HepG2 (cell line): ENCODE measurements at regions not wholly inside any gene's neighbourhood (a gene's known extent, or its start where the extent isn't known, plus 50 kb on each side); places are given as distances from the start of the nearest gene placed in this dataset.

ENCODE experiments used
- ATAC-seq: fragments of 200-7000 bp; cut with Tn5 transposase; 3 replicates; pipeline ENCODE4 v1.9.1; 2020; ENCODE audit warnings: mild to moderate bottlenecking, moderate library complexity
- BruUV-seq: library from RNA; stranded (reverse); fragments of 400-500 nt; replicated peaks from 2 replicates; lab custom pipeline; 2021; lab: Mats Ljungman, UMichigan
- CTCF ChIA-PET: fragments of 300-600 bp; formaldehyde crosslinking; extraction: SDS; loops from one replicate; lab custom pipeline; 2021; ENCODE audit warnings: low total read pairs, inconsistent platforms, low intra/inter-chr PET ratio; lab: Yijun Ruan, JAX
- POLR2A ChIA-PET: fragments of 350-600 bp; sonication (Branson Sonifier 250); formaldehyde crosslinking; loops from one replicate; lab custom pipeline; 2020; ENCODE audit warnings: antibody characterized with exemption, inconsistent platforms; lab: Yijun Ruan, JAX
- DNase-seq: peaks from one replicate; pipeline ENCODE4 v3.0.0-alpha.2; 2015; ENCODE audit warnings: low spot score
- FAIRE-seq: peaks from 3 replicates; lab custom pipeline; 2011; peaks lifted over from hg19 to GRCh38; lab: Jason Lieb, UNC
- H2AFZ ChIP-seq: one replicate; pipeline ENCODE4 v1.6.1; 2011; ENCODE audit warnings: low read length, inconsistent platforms
- H3K27ac ChIP-seq: fragments of 300-600 bp; 3 replicates; pipeline ENCODE4 v1.8.0; 2011; ENCODE audit warnings: mixed run types, mild to moderate bottlenecking, mixed read lengths, low read length, inconsistent platforms; ENCODE audit not compliant: insufficient read depth; ENCODE audit errors: extremely low read length
- H3K27me3 ChIP-seq, 2 experiments: fragments of 200-600 bp in 1 of 2; 2 replicates in 1 of 2; 3 replicates in 1 of 2; pipeline versions ENCODE4 v1.6.0 to v1.8.0; 2011; ENCODE audit warnings: low read length in 2 of 2, mild to moderate bottlenecking in 2 of 2, moderate library complexity in 2 of 2, inconsistent platforms in 1 of 2; ENCODE audit not compliant: insufficient read depth in 2 of 2, control insufficient read depth in 1 of 2
- H3K36me3 ChIP-seq, 2 experiments: fragments of 200-600 bp in 1 of 2; replicated peaks in 1 of 2; 2 replicates in 1 of 2; 3 replicates in 1 of 2; pipeline versions ENCODE4 v1.5.1 to v1.8.0; 2011; ENCODE audit warnings: low read length in 2 of 2, inconsistent platforms in 1 of 2; ENCODE audit not compliant: insufficient read depth in 2 of 2, control insufficient read depth in 1 of 2
- H3K4me1 ChIP-seq: 2 replicates; pipeline ENCODE4 v1.5.1; 2012; ENCODE audit warnings: low read length, inconsistent platforms; ENCODE audit not compliant: insufficient read depth
- H3K4me2 ChIP-seq: 2 replicates; pipeline ENCODE4 v1.6.0; 2011; ENCODE audit warnings: low read depth, low read length, inconsistent platforms
- H3K4me3 ChIP-seq, 3 experiments: fragments of 200-600 bp in 1 of 3; sonication (generic), shearing (Covaris generic) in 1 of 3; replicated peaks in 1 of 3; 2 replicates each; pipeline ENCODE4 v1.5.1; 2011 to 2016; ENCODE audit warnings: low read length in 3 of 3, inconsistent platforms in 2 of 3, low read depth in 2 of 3, mild to moderate bottlenecking in 2 of 3, control low read depth in 1 of 3, mixed read lengths in 1 of 3; ENCODE audit not compliant: insufficient read depth in 1 of 3
- H3K79me2 ChIP-seq: one replicate; pipeline ENCODE4 v1.6.1; 2011; ENCODE audit warnings: low read length, inconsistent platforms; ENCODE audit not compliant: insufficient read depth
- H3K9ac ChIP-seq: 2 replicates; pipeline ENCODE4 v1.6.0; 2011; ENCODE audit warnings: mild to moderate bottlenecking, low read depth, low read length, inconsistent platforms; ENCODE audit not compliant: insufficient read depth
- H3K9me3 ChIP-seq: 2 replicates; pipeline ENCODE4 v1.5.1; 2012; ENCODE audit warnings: mild to moderate bottlenecking, low read length
- H4K20me1 ChIP-seq: 2 replicates; pipeline ENCODE4 v1.6.0; 2011; ENCODE audit warnings: inconsistent platforms, mild to moderate bottlenecking, low read length, moderate library complexity; ENCODE audit not compliant: insufficient read depth
- BRCA1 ChIP-seq: sonication (generic); formaldehyde crosslinking; IDR thresholded peaks from 2 replicates; pipeline ENCODE4 v1.4.0; 2020; ENCODE audit warnings: missing genetic modification reagents
- BRD4 ChIP-seq: sonication (generic); formaldehyde crosslinking; IDR thresholded peaks from 2 replicates; pipeline ENCODE4 v1.4.0; 2020; ENCODE audit warnings: missing genetic modification reagents
- FIP1L1 ChIP-seq: fragments of 200-400 bp; formaldehyde crosslinking; IDR thresholded peaks from 2 replicates; pipeline ENCODE4 v1.6.1; 2018; ENCODE audit warnings: low read depth, mild to moderate bottlenecking, low read length, moderate library complexity, borderline replicate concordance; ENCODE audit not compliant: insufficient read depth
- HMGXB4 ChIP-seq, 2 experiments: sonication (generic) in 1 of 2; formaldehyde crosslinking in 1 of 2; IDR thresholded peaks; 2 replicates each; pipeline versions ENCODE4 v1.4.0 to v1.6.1; 2018 to 2020; ENCODE audit warnings: missing genetic modification reagents in 2 of 2, borderline replicate concordance in 1 of 2, low read depth in 1 of 2, mild to moderate bottlenecking in 1 of 2, missing biosample characterization in 1 of 2
- KMT2B ChIP-seq: IDR thresholded peaks from 2 replicates; pipeline ENCODE4 v1.6.1; 2016; ENCODE audit warnings: missing genetic modification reagents, missing compliant biosample characterization
- MXD3 ChIP-seq: IDR thresholded peaks from 2 replicates; pipeline ENCODE4 v1.6.1; 2016; ENCODE audit warnings: mild to moderate bottlenecking, missing biosample characterization, missing genetic modification reagents
- STAG1 ChIP-seq: sonication (generic); formaldehyde crosslinking; IDR thresholded peaks from 2 replicates; pipeline ENCODE4 v1.4.0; 2020; ENCODE audit warnings: missing genetic modification reagents
- ZBTB4 ChIP-seq: sonication (generic); formaldehyde crosslinking; IDR thresholded peaks from 2 replicates; pipeline ENCODE4 v1.4.0; 2020; ENCODE audit warnings: missing genetic modification reagents, mild to moderate bottlenecking, borderline replicate concordance
- ZNF431 ChIP-seq: sonication (generic); formaldehyde crosslinking; IDR thresholded peaks from 2 replicates; pipeline ENCODE4 v1.9.0; 2022; ENCODE audit warnings: missing genetic modification reagents, low read depth, mild to moderate bottlenecking, borderline replicate concordance
- ZNF44 ChIP-seq: sonication (generic); formaldehyde crosslinking; IDR thresholded peaks from 2 replicates; pipeline ENCODE4 v1.5.1; 2020; ENCODE audit warnings: mild to moderate bottlenecking, missing genetic modification reagents
- ZNF567 ChIP-seq: sonication (generic); formaldehyde crosslinking; IDR thresholded peaks from 2 replicates; pipeline ENCODE4 v1.8.1; 2023; ENCODE audit warnings: mild to moderate bottlenecking, missing genetic modification reagents, borderline replicate concordance
- ZNF784 ChIP-seq: sonication (generic); formaldehyde crosslinking; IDR thresholded peaks from 2 replicates; pipeline ENCODE4 v1.5.1; 2020; ENCODE audit warnings: missing genetic modification reagents, mild to moderate bottlenecking, borderline replicate concordance
- ZSCAN22 ChIP-seq: sonication (generic); formaldehyde crosslinking; IDR thresholded peaks from 2 replicates; pipeline ENCODE4 v1.4.0; 2020; ENCODE audit warnings: mild to moderate bottlenecking, missing genetic modification reagents
- WGBS: methylation state at CpG from one replicate; pipeline ENCODE4 v1.1.6; 2017; ENCODE audit warnings: low lambda C conversion rate; 5-methylcytosine and 5-hydroxymethylcytosine counted together
- in situ Hi-C: cut with HindIII; loops from 2 replicates; pipeline ENCODE4 v1.10.0; 2017; ENCODE audit warnings: low pct_unique_long_range_greater_than_20kb; ENCODE audit not compliant: extremely low pct_ligation_motif_present
- intact Hi-C: fragments of 100-400 bp; cut with micrococcal nuclease; formaldehyde crosslinking; loops from one replicate; pipeline ENCODE4 v1.10.0; 2022; ENCODE audit not compliant: unreplicated experiment

- no peak for FAIRE-seq
- in situ Hi-C loops (no loop called here), intact Hi-C loops (no loop called here)
- H3K27ac ChIP-seq, result no peak overlapping the region
- H3K9ac ChIP-seq, result no peak overlapping the region
- H3K79me2 ChIP-seq, result no peaks in the 10 kb centered on the region
- no peaks in the 10 kb centered on the region for H3K9me3 ChIP-seq
- no peaks in the 10 kb centered on the region for H3K27me3 ChIP-seq
- H3K4me3 ChIP-seq, result no peak overlapping the region
- no peak for ATAC-seq
- no peak for TF ChIP-seq MXD3 (CRISPR knock-in tag)
- no peak for TF ChIP-seq FIP1L1
- TF ChIP-seq BRD4, result no peak
- TF ChIP-seq ZNF784, result no peak
- TF ChIP-seq STAG1 (CRISPR knock-in tag), result no peak
- TF ChIP-seq ZSCAN22 (CRISPR knock-in tag), result no peak
- no peak for TF ChIP-seq HMGXB4 (CRISPR knock-in tag; IDR thresholded peaks at IDR 0.05; ENCODE audit: borderline replicate concordance in 1 of 2, low read depth in 1 of 2)
- no peak for TF ChIP-seq ZNF567
- no peak for TF ChIP-seq BRCA1 (CRISPR knock-in tag)
- TF ChIP-seq ZNF431 (CRISPR knock-in tag), result no peak
- TF ChIP-seq ZBTB4 (CRISPR knock-in tag), result no peak
- TF ChIP-seq KMT2B (CRISPR knock-in tag), result no peak
- no peak for TF ChIP-seq ZNF44 (CRISPR knock-in tag)
- TF ChIP-seq, all 625 proteins: peak for 0
- no peaks in the 10 kb centered on the region for H4K20me1 ChIP-seq
- H2AFZ ChIP-seq, result no peak overlapping the region
- CTCF ChIA-PET, result no interaction called here
- POLR2A ChIA-PET, result no interaction called here
- no peak overlapping the region for H3K4me2 ChIP-seq
- no TSS peak for BruUV-seq
- H3K36me3 ChIP-seq, result no peaks in the 10 kb centered on the region
- 0% methylated on average over 1 of the region's 1 CpG for WGBS
- no peak for DNase-seq
- H3K4me1 ChIP-seq, result no peaks in the 10 kb centered on the region
These were observed 374.8 kb downstream of the GPAT3 start for GRCh38 chr4:83910693-83911092.
